H9 (cell line): ENCODE measurements at regions not wholly inside any gene's neighbourhood (a gene's known extent, or its start where the extent isn't known, plus 50 kb on each side); places are given as distances from the start of the nearest gene placed in this dataset.

Experiments
- DNase-seq: peaks from one replicate; pipeline ENCODE4 v3.0.0-alpha.2; 2017
- H2AFZ ChIP-seq: one replicate; pipeline ENCODE4 v1.6.1; 2013; ENCODE audit warnings: mild to moderate bottlenecking, low read length, control low read depth, moderate library complexity
- H2AK5ac ChIP-seq: 2 replicates; pipeline ENCODE4 v1.6.1; 2013; ENCODE audit warnings: low read length, control low read depth, mixed read lengths; ENCODE audit not compliant: insufficient read length
- H2BK120ac ChIP-seq: one replicate; pipeline ENCODE4 v1.6.1; 2013; ENCODE audit warnings: low read depth, mild to moderate bottlenecking, low read length, control low read depth, inconsistent platforms; ENCODE audit not compliant: poor library complexity, severe bottlenecking
- H2BK12ac ChIP-seq: 2 replicates; pipeline ENCODE4 v1.6.1; 2013; ENCODE audit warnings: low read length, control low read depth, mixed read lengths, low read depth; ENCODE audit not compliant: insufficient read length
- H2BK15ac ChIP-seq: 2 replicates; pipeline ENCODE4 v1.6.1; 2013; ENCODE audit warnings: low read depth, low read length, control low read depth
- H2BK20ac ChIP-seq: one replicate; pipeline ENCODE4 v1.6.1; 2013; ENCODE audit warnings: low read depth, mild to moderate bottlenecking, low read length, control low read depth, inconsistent platforms; ENCODE audit not compliant: poor library complexity, severe bottlenecking
- H2BK5ac ChIP-seq: 2 replicates; pipeline ENCODE4 v1.6.1; 2013; ENCODE audit warnings: low read length, control low read depth, mixed read lengths; ENCODE audit not compliant: insufficient read length
- H3K14ac ChIP-seq: 2 replicates; pipeline ENCODE4 v1.6.1; 2013; ENCODE audit warnings: low read length, control low read depth; ENCODE audit not compliant: insufficient read depth
- H3K18ac ChIP-seq: 2 replicates; pipeline ENCODE4 v1.6.1; 2013; ENCODE audit warnings: low read depth, mild to moderate bottlenecking, mixed read lengths, low read length, control low read depth; ENCODE audit not compliant: insufficient read length
- H3K23ac ChIP-seq: 2 replicates; pipeline ENCODE4 v1.6.1; 2013; ENCODE audit warnings: low read length, control low read depth, mixed read lengths, low read depth; ENCODE audit not compliant: insufficient read length
- H3K23me2 ChIP-seq: 2 replicates; pipeline ENCODE4 v1.6.1; 2013; ENCODE audit warnings: low read depth, mild to moderate bottlenecking, mixed read lengths, low read length, control low read depth; ENCODE audit not compliant: insufficient read length, poor library complexity, severe bottlenecking
- H3K27ac ChIP-seq: 2 replicates; pipeline ENCODE4 v1.5.1; 2013; ENCODE audit warnings: low read length, control low read depth, mixed read lengths, low read depth; ENCODE audit not compliant: insufficient read length
- H3K27me3 ChIP-seq: 2 replicates; pipeline ENCODE4 v1.6.1; 2013; ENCODE audit warnings: low read length, control low read depth, inconsistent platforms; ENCODE audit not compliant: insufficient read depth
- H3K4ac ChIP-seq: 2 replicates; pipeline ENCODE4 v1.6.1; 2013; ENCODE audit warnings: low read depth, mild to moderate bottlenecking, control low read depth, inconsistent platforms, low read length, moderate library complexity
- H3K4me1 ChIP-seq: 2 replicates; pipeline ENCODE4 v1.6.1; 2013; ENCODE audit warnings: low read length, control low read depth, inconsistent platforms; ENCODE audit not compliant: insufficient read depth
- H3K4me2 ChIP-seq: 2 replicates; pipeline ENCODE4 v1.6.1; 2013; ENCODE audit warnings: low read length, control low read depth, mixed read lengths; ENCODE audit not compliant: insufficient read length, insufficient read depth
- H3K56ac ChIP-seq: 2 replicates; pipeline ENCODE4 v1.6.1; 2013; ENCODE audit warnings: low read depth, mild to moderate bottlenecking, mixed read lengths, low read length, control low read depth; ENCODE audit not compliant: insufficient read length
- H3K79me1 ChIP-seq: 2 replicates; pipeline ENCODE4 v1.6.1; 2013; ENCODE audit warnings: low read depth, mild to moderate bottlenecking, moderate library complexity, low read length, control low read depth, inconsistent platforms; ENCODE audit not compliant: insufficient read depth, poor library complexity, severe bottlenecking
- H3K79me2 ChIP-seq: 2 replicates; pipeline ENCODE4 v1.6.1; 2013; ENCODE audit warnings: low read length, control low read depth, inconsistent platforms; ENCODE audit not compliant: insufficient read depth
- H3K9ac ChIP-seq: 2 replicates; pipeline ENCODE4 v1.6.1; 2013; ENCODE audit warnings: low read length, control low read depth, mixed read lengths; ENCODE audit not compliant: insufficient read length; ENCODE audit errors: extremely low read depth
- H3K9me3 ChIP-seq: one replicate; pipeline ENCODE4 v1.6.1; 2013; ENCODE audit warnings: low read depth, low read length, inconsistent platforms; ENCODE audit not compliant: control insufficient read depth
- H3T11ph ChIP-seq: one replicate; pipeline ENCODE4 v1.6.1; 2013; ENCODE audit warnings: mild to moderate bottlenecking, low read length, control low read depth, inconsistent platforms
- H4K20me1 ChIP-seq: one replicate; pipeline ENCODE4 v1.6.1; 2013; ENCODE audit not compliant: control insufficient read depth, insufficient read length, insufficient read depth
- H4K5ac ChIP-seq: 2 replicates; pipeline ENCODE4 v1.6.1; 2013; ENCODE audit warnings: low read depth, mild to moderate bottlenecking, mixed read lengths, low read length, control low read depth; ENCODE audit not compliant: insufficient read length
- H4K8ac ChIP-seq: replicated peaks from 2 replicates; pipeline ENCODE4 v1.6.1; 2013; ENCODE audit warnings: low read length, control low read depth, mixed read lengths, low read depth; ENCODE audit not compliant: insufficient read length
- H4K91ac ChIP-seq: 2 replicates; pipeline ENCODE4 v1.6.1; 2013; ENCODE audit warnings: low read depth, mild to moderate bottlenecking, moderate library complexity, mixed read lengths, low read length, control low read depth; ENCODE audit not compliant: insufficient read length
- H3K27ac Mint-ChIP-seq, 3 experiments: 2 replicates in 2 of 3; 3 replicates in 1 of 3; pipeline ENCODE4 v1.8.0; 2020 to 2021; ENCODE audit warnings: mixed read lengths in 3 of 3, mild to moderate bottlenecking in 1 of 3, moderate library complexity in 1 of 3
- H3K27me3 Mint-ChIP-seq: 2 replicates; pipeline ENCODE4 v1.8.0; 2021; ENCODE audit warnings: low read depth, mild to moderate bottlenecking, moderate library complexity, mixed read lengths
- H3K36me3 Mint-ChIP-seq, 3 experiments: 2 replicates in 2 of 3; 3 replicates in 1 of 3; pipeline ENCODE4 v1.8.0; 2020 to 2021; ENCODE audit warnings: low read depth in 3 of 3, mixed read lengths in 3 of 3; ENCODE audit not compliant: insufficient read depth in 1 of 3
- H3K4me1 Mint-ChIP-seq, 2 experiments: 2 replicates each; pipeline ENCODE4 v1.8.0; 2020; ENCODE audit warnings: mixed read lengths in 2 of 2
- H3K4me3 Mint-ChIP-seq, 2 experiments: 2 replicates in 1 of 2; 3 replicates in 1 of 2; pipeline ENCODE4 v1.8.0; 2020 to 2021; ENCODE audit warnings: mild to moderate bottlenecking in 2 of 2, mixed read lengths in 2 of 2, moderate library complexity in 1 of 2
- H3K9me3 Mint-ChIP-seq, 2 experiments: 2 replicates in 1 of 2; 3 replicates in 1 of 2; pipeline ENCODE4 v1.8.0; 2020; ENCODE audit warnings: mild to moderate bottlenecking in 2 of 2, mixed read lengths in 2 of 2, moderate library complexity in 1 of 2
- TF ChIP-seq, protein P1 (sequence below): fragments of 200-600 bp; sonication (generic); conservative IDR thresholded peaks from 3 replicates; pipeline ENCODE4 v1.8.0; 2021; ENCODE audit warnings: antibody characterized with exemption, mild to moderate bottlenecking

DNA sequence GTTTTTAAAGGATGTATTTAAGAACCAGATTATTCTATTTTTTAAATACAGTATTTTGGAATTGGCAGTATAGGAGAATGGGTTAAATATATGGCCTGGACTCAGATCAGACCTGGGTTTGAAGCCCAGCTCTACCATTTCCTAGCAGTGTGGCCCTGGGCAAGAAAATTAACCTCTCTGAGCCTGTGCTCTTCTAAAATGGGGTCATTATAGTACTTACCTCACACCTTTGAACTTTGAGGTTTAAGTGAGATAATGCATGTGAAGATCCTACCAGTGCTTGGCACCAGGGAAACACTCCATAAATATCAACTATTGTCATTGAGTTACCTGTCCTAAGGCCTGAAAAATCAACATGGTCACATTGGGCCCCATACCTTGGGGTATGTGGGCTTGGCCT, 93.4 kb upstream of the WSB1 start:
- H2BK15ac ChIP-seq, result no peak overlapping the region
- H2AK5ac ChIP-seq, result no peak overlapping the region
- H3K79me1 ChIP-seq, result no peaks in the 10 kb centered on the region
- no peak overlapping the region for H3K14ac ChIP-seq
- no peak overlapping the region for H3T11ph ChIP-seq
- H3K9ac ChIP-seq, result no peak overlapping the region
- H3K4ac ChIP-seq, result no peak overlapping the region
- no peak overlapping the region for H3K27ac ChIP-seq
- Mint-ChIP-seq H3K4me3 (no peak overlapping the region), H3K4me1 (no peaks in the 10 kb centered on the region), H3K27ac (no peak overlapping the region), H3K9me3 (peaks cover 82 to 87% of the 10 kb centered on the region in 2 experiments), H3K27me3 (no peaks in the 10 kb centered on the region), H3K36me3 (no peaks in the 10 kb centered on the region; a peak in 2 of 7 replicates)
- no peak overlapping the region for H4K91ac ChIP-seq
- H3K4me1 ChIP-seq, result no peaks in the 10 kb centered on the region
- H3K9me3 ChIP-seq, result peaks cover 57% of the 10 kb centered on the region
- no peaks in the 10 kb centered on the region for H4K20me1 ChIP-seq
- no peaks in the 10 kb centered on the region for H3K79me2 ChIP-seq
- no peak overlapping the region for H2BK20ac ChIP-seq
- no peak overlapping the region for H2AFZ ChIP-seq
- H3K23ac ChIP-seq, result no peak overlapping the region
- H3K18ac ChIP-seq, result no peak overlapping the region
- no peaks in the 10 kb centered on the region for H3K23me2 ChIP-seq
- H3K27me3 ChIP-seq, result no peaks in the 10 kb centered on the region
- H2BK5ac ChIP-seq, result no peak overlapping the region
- H3K56ac ChIP-seq, result no peak overlapping the region
- DNase-seq, result no peak
- TF ChIP-seq, protein P1, sequence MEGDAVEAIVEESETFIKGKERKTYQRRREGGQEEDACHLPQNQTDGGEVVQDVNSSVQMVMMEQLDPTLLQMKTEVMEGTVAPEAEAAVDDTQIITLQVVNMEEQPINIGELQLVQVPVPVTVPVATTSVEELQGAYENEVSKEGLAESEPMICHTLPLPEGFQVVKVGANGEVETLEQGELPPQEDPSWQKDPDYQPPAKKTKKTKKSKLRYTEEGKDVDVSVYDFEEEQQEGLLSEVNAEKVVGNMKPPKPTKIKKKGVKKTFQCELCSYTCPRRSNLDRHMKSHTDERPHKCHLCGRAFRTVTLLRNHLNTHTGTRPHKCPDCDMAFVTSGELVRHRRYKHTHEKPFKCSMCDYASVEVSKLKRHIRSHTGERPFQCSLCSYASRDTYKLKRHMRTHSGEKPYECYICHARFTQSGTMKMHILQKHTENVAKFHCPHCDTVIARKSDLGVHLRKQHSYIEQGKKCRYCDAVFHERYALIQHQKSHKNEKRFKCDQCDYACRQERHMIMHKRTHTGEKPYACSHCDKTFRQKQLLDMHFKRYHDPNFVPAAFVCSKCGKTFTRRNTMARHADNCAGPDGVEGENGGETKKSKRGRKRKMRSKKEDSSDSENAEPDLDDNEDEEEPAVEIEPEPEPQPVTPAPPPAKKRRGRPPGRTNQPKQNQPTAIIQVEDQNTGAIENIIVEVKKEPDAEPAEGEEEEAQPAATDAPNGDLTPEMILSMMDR, result no peak
- no peak overlapping the region for H2BK12ac ChIP-seq
- H3K4me2 ChIP-seq, result no peak overlapping the region
- H2BK120ac ChIP-seq, result no peak overlapping the region
- no peak overlapping the region for H4K5ac ChIP-seq
- H4K8ac ChIP-seq, result no peak overlapping the region
